Frontal cortex (tissue), 3 donors: ENCODE measurements at regions not wholly inside any gene's neighbourhood (a gene's known extent, or its start where the extent isn't known, plus 50 kb on each side); places are given as distances from the start of the nearest gene placed in this dataset.
"Not testable (repeated sequence)": the region's sequence is repeated elsewhere in the genome, so short reads cannot be mapped to it uniquely, and the experiment has no call there.

Source experiments
- DNase-seq, 2 donors: peaks; one replicate each; pipeline ENCODE4 v3.0.0; 2012; ENCODE audit warnings: low spot score in 2 of 2
- FAIRE-seq: peaks from 2 replicates; lab custom pipeline; 2012; peaks lifted over from hg19 to GRCh38; lab: Jason Lieb, UNC
- donor health status: control.
- donor health status: control.
- donor health status: control.

- FAIRE-seq = no peak
These were observed 659.8 kb upstream of the MEF2C start for GRCh38 chr5:89542736-89543135.

GRCh38 chr5:89537800-89538199 is 654.8 kb upstream of the MEF2C start:
- DNase-seq (no peak), FAIRE-seq (no peak)

More at GRCh38 chr5:89542736-89543135, 659.8 kb upstream of the MEF2C start:
- DNase-seq = no peak

GRCh38 chr5:89536020-89536419 is 653.0 kb upstream of the MEF2C start:
- DNase-seq = no peak
- FAIRE-seq = no peak

GRCh38 chr5:89535411-89535810 is 652.4 kb upstream of the MEF2C start:
- FAIRE-seq = no peak

GRCh38 chr5:89534331-89534730 is 651.3 kb upstream of the MEF2C start:
- FAIRE-seq = no peak

More at GRCh38 chr5:89535411-89535810, 652.4 kb upstream of the MEF2C start:
- DNase-seq = no peak

GRCh38 chr5:89524785-89525184 is 641.8 kb upstream of the MEF2C start:
- DNase-seq (no peak), FAIRE-seq (no peak)

More at GRCh38 chr5:89534331-89534730, 651.3 kb upstream of the MEF2C start:
- DNase-seq = no peak

- FAIRE-seq, DNase-seq: not testable (repeated sequence)
These were observed 640.9 kb upstream of the MEF2C start for GRCh38 chr5:89523867-89524266.

- FAIRE-seq (no peak), DNase-seq (no peak)
These were observed 637.8 kb upstream of the MEF2C start for GRCh38 chr5:89520771-89521170.

- DNase-seq (no peak), FAIRE-seq (no peak)
These were observed 630.5 kb upstream of the MEF2C start for GRCh38 chr5:89513299-89514044.

GRCh38 chr5:89504051-89504450 is 621.1 kb upstream of the MEF2C start:
- no peak for FAIRE-seq
- DNase-seq = no peak

- DNase-seq (no peak), FAIRE-seq (no peak)
These were observed 616.8 kb upstream of the MEF2C start for GRCh38 chr5:89499787-89500186.

- no peak for DNase-seq
- FAIRE-seq = no peak
These were observed 615.7 kb upstream of the MEF2C start for GRCh38 chr5:89498699-89499098.

GRCh38 chr5:89493414-89493813 is 610.4 kb upstream of the MEF2C start:
- FAIRE-seq (no peak), DNase-seq (no peak)

- FAIRE-seq = no peak
These were observed 602.0 kb upstream of the MEF2C start for GRCh38 chr5:89484962-89485361.

GRCh38 chr5:89480406-89481007 is 597.5 kb upstream of the MEF2C start:
- FAIRE-seq (no peak), DNase-seq (no peak)

More at GRCh38 chr5:89484962-89485361, 602.0 kb upstream of the MEF2C start:
- DNase-seq = no peak

- no peak for DNase-seq
- no peak for FAIRE-seq
These were observed 595.9 kb upstream of the MEF2C start for GRCh38 chr5:89478851-89479250.

GRCh38 chr5:89473196-89473595 is 590.2 kb upstream of the MEF2C start:
- DNase-seq = no peak
- FAIRE-seq = no peak

GRCh38 chr5:89471541-89471940 is 588.6 kb upstream of the MEF2C start:
- FAIRE-seq (no peak), DNase-seq (no peak)

- DNase-seq (no peak), FAIRE-seq (no peak)
These were observed 588.1 kb upstream of the MEF2C start for GRCh38 chr5:89471115-89471514.

GRCh38 chr5:89470658-89471057 is 587.7 kb upstream of the MEF2C start:
- FAIRE-seq = no peak

GRCh38 chr5:89458332-89458656 is 575.3 kb upstream of the MEF2C start:
- FAIRE-seq (no peak), DNase-seq (no peak)

More at GRCh38 chr5:89470658-89471057, 587.7 kb upstream of the MEF2C start:
- no peak for DNase-seq
